Mucosa of descending colon (tissue), 3 donors: ENCODE measurements at regions not wholly inside any gene's neighbourhood (a gene's known extent, or its start where the extent isn't known, plus 50 kb on each side); places are given as distances from the start of the nearest gene placed in this dataset.
"Not testable (repeated sequence)": the region's sequence is repeated elsewhere in the genome, so short reads cannot be mapped to it uniquely, and the experiment has no call there.

ENCODE experiments used
- ATAC-seq: fragments of 200-7000 bp; cut with Tn5 transposase; one replicate; pipeline ENCODE4 v1.9.1; 2020; ENCODE audit warnings: mild to moderate bottlenecking, moderate library complexity
- DNase-seq, 3 donors: peaks; one replicate each; pipeline ENCODE4 v3.0.0-alpha.2; 2020
- H3K36me3 ChIP-seq: fragments of 200-600 bp; one replicate; pipeline ENCODE4 v1.8.0; 2021; ENCODE audit warnings: low read depth, mild to moderate bottlenecking
- H3K4me1 ChIP-seq: fragments of 200-600 bp; one replicate; pipeline ENCODE4 v1.8.0; 2021; ENCODE audit warnings: low read depth, mild to moderate bottlenecking
- H3K4me3 ChIP-seq: fragments of 200-600 bp; one replicate; pipeline ENCODE4 v1.8.0; 2021; ENCODE audit warnings: mild to moderate bottlenecking
- H3K9me3 ChIP-seq: fragments of 200-600 bp; one replicate; pipeline ENCODE4 v1.8.0; 2021; ENCODE audit warnings: mild to moderate bottlenecking
- CTCF ChIP-seq: fragments of 200-600 bp; IDR thresholded peaks from one replicate; pipeline ENCODE4 v1.8.0; 2022; ENCODE audit warnings: antibody characterized with exemption, mild to moderate bottlenecking
- intact Hi-C, 2 donors: fragments of 100-400 bp; cut with DNase I in 1 of 2; cut with micrococcal nuclease in 1 of 2; formaldehyde crosslinking; loops; one replicate each; pipeline versions ENCODE4 v1.11.0 to v1.11.1; 2022; cut with DNase I, micrococcal nuclease
- donor health status: DM: no; HTN: no; CAD: no; lungs with moderate emphysema.
- donor health status: DM: no; HTN: no; CAD: no.
- donor health status: DM: no; HTN: yes; CAD: no.

- Histone ChIP-seq H3K4me3 (no peak overlapping the region), H3K9me3 (no peaks in the 10 kb centered on the region), H3K36me3 (no peaks in the 10 kb centered on the region), H3K4me1 (no peaks in the 10 kb centered on the region)
- no peak for TF ChIP-seq CTCF
- ATAC-seq: no peak
- intact Hi-C loops: no loop called here
- no peak for DNase-seq
Observed at GRCh38 chr2:66264354-66264753, 170.6 kb upstream of the MEIS1 start.

GRCh38 chr2:66255867-66256266, 179.1 kb upstream of the MEIS1 start:
- Histone ChIP-seq H3K9me3 (no peaks in the 10 kb centered on the region), H3K4me1 (no peaks in the 10 kb centered on the region), H3K4me3 (no peak overlapping the region), H3K36me3 (no peaks in the 10 kb centered on the region)
- no peak for ATAC-seq
- intact Hi-C loops: no loop called here
- TF ChIP-seq CTCF: no peak
- DNase-seq: no peak

- no peak overlapping the region for H3K4me3 ChIP-seq
- no peaks in the 10 kb centered on the region for H3K36me3 ChIP-seq
- H3K9me3 ChIP-seq: no peaks in the 10 kb centered on the region
- no peak for TF ChIP-seq CTCF
- no peaks in the 10 kb centered on the region for H3K4me1 ChIP-seq
- ATAC-seq: no peak
- DNase-seq: no peak
- intact Hi-C loops: no loop called here
Observed at GRCh38 chr2:66255136-66255535, 179.8 kb upstream of the MEIS1 start.

GRCh38 chr2:66253066-66253465, 181.9 kb upstream of the MEIS1 start:
- intact Hi-C loops: no loop called here
- no peaks in the 10 kb centered on the region for H3K36me3 ChIP-seq
- H3K9me3 ChIP-seq: no peaks in the 10 kb centered on the region
- H3K4me1 ChIP-seq: no peaks in the 10 kb centered on the region
- DNase-seq (no peak), ATAC-seq (no peak)
- no peak for TF ChIP-seq CTCF
- H3K4me3 ChIP-seq: no peak overlapping the region

GRCh38 chr2:66252109-66252508, 182.8 kb upstream of the MEIS1 start:
- no peak for DNase-seq
- no peaks in the 10 kb centered on the region for H3K36me3 ChIP-seq
- no peak overlapping the region for H3K4me3 ChIP-seq
- no peak for ATAC-seq
- no peak for TF ChIP-seq CTCF
- no peaks in the 10 kb centered on the region for H3K9me3 ChIP-seq
- H3K4me1 ChIP-seq: no peaks in the 10 kb centered on the region
- intact Hi-C loops: no loop called here

GRCh38 chr2:66251573-66251972, 183.4 kb upstream of the MEIS1 start:
- ATAC-seq: no peak
- Histone ChIP-seq H3K36me3 (no peaks in the 10 kb centered on the region), H3K4me3 (no peak overlapping the region), H3K9me3 (no peaks in the 10 kb centered on the region), H3K4me1 (no peaks in the 10 kb centered on the region)
- intact Hi-C loops: no loop called here
- no peak for DNase-seq
- TF ChIP-seq CTCF: no peak

- H3K4me1 ChIP-seq, H3K9me3 ChIP-seq, H3K4me3 ChIP-seq, ATAC-seq, intact Hi-C loops, DNase-seq, H3K36me3 ChIP-seq: not testable (repeated sequence)
Observed at GRCh38 chr2:66249089-66249488, 185.8 kb upstream of the MEIS1 start.

- H3K9me3 ChIP-seq, H3K36me3 ChIP-seq, ATAC-seq, DNase-seq, H3K4me1 ChIP-seq, intact Hi-C loops, H3K4me3 ChIP-seq: not testable (repeated sequence)
Observed at GRCh38 chr2:66243809-66244208, 191.1 kb upstream of the MEIS1 start.

- H3K4me1 ChIP-seq, ATAC-seq, DNase-seq, intact Hi-C loops, H3K36me3 ChIP-seq, H3K4me3 ChIP-seq, H3K9me3 ChIP-seq: not testable (repeated sequence)
Observed at GRCh38 chr2:66242888-66243287, 192.0 kb upstream of the MEIS1 start.
